Upper lobe of left lung (tissue), 4 donors: ENCODE measurements at regions not wholly inside any gene's neighbourhood (a gene's known extent, or its start where the extent isn't known, plus 50 kb on each side); places are given as distances from the start of the nearest gene placed in this dataset.

Source experiments
- EP300 ChIP-seq, 4 donors: sonication (generic); formaldehyde crosslinking; IDR thresholded peaks; one replicate each; pipeline ENCODE4 v1.5.1; 2017; ENCODE audit warnings: antibody characterized with exemption in 4 of 4, control low read depth in 2 of 4
- POLR2A ChIP-seq, 4 donors: fragments of 450-650 bp; IDR thresholded peaks; one replicate each; pipeline ENCODE4 v1.5.1; 2016 to 2017; ENCODE audit warnings: antibody characterized with exemption in 4 of 4, mild to moderate bottlenecking in 2 of 4
- TF ChIP-seq, protein P1 (sequence below), 6 experiments: fragments of 450-650 bp in 4 of 6; fragments of 200-600 bp in 2 of 6; sonication (generic) in 2 of 6; IDR thresholded peaks; one replicate each; pipeline ENCODE4 v1.5.1; 2016 to 2019; ENCODE audit warnings: antibody characterized with exemption in 6 of 6

DNA sequence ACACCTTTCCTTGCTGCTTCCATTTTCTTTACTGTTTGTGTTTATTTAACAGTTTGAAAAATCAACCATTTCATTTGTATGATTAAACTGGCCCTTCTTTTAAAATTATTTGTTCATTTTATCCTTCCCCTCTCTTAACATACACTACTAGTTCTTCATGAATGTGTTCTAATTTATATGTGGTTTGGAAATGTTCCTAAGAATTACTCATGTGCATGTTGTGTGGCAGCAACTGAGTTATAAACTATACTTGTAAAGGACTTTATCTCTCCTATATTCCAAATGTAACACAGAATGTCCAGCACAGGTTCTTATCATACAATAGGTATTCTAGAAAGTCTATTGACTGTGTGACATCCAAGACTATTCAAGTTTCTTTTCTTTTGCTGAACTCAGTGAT is 358.2 kb upstream of the MEF2C start:
- TF ChIP-seq EP300 (IDR thresholded peaks at IDR 0.05) = no peak
- TF ChIP-seq, protein P1, sequence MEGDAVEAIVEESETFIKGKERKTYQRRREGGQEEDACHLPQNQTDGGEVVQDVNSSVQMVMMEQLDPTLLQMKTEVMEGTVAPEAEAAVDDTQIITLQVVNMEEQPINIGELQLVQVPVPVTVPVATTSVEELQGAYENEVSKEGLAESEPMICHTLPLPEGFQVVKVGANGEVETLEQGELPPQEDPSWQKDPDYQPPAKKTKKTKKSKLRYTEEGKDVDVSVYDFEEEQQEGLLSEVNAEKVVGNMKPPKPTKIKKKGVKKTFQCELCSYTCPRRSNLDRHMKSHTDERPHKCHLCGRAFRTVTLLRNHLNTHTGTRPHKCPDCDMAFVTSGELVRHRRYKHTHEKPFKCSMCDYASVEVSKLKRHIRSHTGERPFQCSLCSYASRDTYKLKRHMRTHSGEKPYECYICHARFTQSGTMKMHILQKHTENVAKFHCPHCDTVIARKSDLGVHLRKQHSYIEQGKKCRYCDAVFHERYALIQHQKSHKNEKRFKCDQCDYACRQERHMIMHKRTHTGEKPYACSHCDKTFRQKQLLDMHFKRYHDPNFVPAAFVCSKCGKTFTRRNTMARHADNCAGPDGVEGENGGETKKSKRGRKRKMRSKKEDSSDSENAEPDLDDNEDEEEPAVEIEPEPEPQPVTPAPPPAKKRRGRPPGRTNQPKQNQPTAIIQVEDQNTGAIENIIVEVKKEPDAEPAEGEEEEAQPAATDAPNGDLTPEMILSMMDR (IDR thresholded peaks at IDR 0.05) = no peak
- no peak for TF ChIP-seq POLR2A (IDR thresholded peaks at IDR 0.05)
